GM19023 (cell line): ENCODE measurements at regions not wholly inside any gene's neighbourhood (a gene's known extent, or its start where the extent isn't known, plus 50 kb on each side); places are given as distances from the start of the nearest gene placed in this dataset.

Source experiments
- ATAC-seq: cut with Tn5 transposase; IDR thresholded peaks from one replicate; pipeline ENCODE4 v1.9.1; 2021; ENCODE audit warnings: mild to moderate bottlenecking, moderate library complexity; ENCODE audit not compliant: unreplicated experiment

DNA sequence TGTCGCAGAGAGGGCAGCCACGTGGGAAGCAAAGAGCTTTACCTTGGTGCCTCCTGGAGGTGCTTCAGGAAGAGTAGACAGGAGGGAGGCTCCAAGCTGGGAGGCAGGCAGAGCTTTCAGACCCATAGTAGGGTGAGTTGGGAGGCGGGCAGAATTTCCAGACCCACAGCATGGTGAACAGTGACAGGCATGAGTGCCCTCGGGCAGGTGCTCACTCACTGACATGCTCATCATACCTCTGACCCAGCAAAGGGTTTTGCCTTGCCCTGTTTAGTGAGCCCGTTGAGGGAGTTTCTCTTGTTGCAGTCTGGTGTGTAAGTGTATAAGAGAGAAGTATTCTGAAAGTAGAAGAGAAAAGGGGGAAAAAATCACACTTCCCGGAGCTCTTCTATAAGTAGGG lies 86.4 kb upstream of the NTM start:
- no peak for ATAC-seq

DNA sequence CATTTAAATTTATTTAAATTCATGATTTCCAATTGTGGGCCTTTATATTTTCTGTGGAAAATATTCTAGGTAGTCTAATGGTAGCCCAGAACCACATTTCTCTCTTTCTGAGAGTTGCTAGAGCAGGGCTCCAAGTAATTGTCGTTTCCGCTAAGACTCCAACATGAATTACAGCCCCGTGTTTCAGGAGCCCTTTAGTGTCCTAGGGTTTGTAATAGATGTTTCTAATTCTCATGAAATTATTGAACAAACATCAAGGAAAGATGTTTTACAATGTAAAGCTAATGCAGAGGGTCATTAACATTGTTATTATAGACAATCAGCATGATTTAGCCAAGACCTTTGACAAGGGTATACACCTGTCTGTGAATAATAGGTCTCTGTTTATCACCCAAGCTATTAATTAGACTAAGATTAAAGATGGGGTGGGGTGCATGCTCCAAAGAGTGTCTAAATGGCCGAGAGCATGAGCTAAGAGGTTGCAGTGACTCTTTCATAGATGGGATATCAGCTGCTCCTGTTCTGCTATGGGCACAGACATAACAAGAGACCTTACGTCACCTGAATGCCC lies 81.8 kb upstream of the NTM start:
- ATAC-seq = no peak

DNA sequence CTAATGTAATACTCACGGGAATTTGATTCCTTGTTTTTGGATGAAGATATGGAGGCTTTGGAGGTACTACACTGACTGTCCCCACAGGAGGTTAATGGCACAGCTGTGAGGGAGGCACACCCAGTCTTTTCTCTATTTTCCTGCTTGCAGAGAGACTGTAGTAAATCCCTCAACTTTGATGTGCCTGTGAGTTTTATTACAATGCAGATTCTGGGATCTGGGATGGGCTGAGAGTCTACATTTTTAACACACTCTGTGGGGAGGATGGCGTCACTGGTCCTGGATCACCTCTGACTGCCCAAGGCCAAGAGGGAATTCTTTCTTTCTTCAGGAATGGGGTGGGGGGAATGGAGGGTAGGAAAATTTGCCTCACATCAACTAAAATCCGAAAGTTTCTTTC lies 80.2 kb upstream of the NTM start:
- ATAC-seq = no peak

DNA sequence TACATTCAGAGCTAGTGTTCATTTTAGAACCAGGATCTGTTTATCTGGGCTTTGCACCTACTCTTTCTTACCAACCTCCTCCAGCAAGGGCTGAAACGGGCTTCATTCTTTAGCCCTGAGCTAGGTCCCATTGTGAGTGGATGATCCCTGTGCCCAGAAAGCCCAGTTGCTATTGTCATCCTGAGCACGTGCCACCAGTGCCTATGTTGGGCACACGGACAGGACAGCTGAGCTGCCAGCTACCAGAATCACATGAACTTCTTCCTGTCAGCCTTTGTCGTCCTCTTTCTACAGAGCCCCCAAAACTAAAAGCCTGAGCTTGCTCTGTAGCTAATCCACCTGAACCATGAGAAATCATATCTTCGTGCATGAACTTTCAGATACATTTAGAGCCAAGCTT lies 74.4 kb upstream of the NTM start:
- no peak for ATAC-seq

DNA sequence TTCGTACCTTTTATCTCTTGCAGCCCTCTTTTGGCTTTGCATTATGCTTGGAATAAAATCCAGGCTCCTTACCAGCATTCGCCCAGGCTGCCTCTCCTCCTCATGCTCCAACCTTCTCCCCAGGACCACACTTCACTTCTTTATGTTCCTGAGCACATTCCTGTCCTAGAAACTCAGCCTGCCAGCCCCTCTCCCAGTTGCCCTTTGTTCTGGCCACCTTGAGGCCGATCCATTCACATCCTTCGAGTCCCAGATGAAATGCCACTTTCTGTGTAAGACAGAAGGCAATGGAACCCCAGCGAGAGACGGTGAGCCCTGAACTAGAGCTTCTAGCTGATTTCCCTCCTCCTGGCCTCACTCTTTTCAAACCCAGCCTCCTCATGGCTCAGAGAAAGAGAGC lies 73.0 kb upstream of the NTM start:
- ATAC-seq = no peak

DNA sequence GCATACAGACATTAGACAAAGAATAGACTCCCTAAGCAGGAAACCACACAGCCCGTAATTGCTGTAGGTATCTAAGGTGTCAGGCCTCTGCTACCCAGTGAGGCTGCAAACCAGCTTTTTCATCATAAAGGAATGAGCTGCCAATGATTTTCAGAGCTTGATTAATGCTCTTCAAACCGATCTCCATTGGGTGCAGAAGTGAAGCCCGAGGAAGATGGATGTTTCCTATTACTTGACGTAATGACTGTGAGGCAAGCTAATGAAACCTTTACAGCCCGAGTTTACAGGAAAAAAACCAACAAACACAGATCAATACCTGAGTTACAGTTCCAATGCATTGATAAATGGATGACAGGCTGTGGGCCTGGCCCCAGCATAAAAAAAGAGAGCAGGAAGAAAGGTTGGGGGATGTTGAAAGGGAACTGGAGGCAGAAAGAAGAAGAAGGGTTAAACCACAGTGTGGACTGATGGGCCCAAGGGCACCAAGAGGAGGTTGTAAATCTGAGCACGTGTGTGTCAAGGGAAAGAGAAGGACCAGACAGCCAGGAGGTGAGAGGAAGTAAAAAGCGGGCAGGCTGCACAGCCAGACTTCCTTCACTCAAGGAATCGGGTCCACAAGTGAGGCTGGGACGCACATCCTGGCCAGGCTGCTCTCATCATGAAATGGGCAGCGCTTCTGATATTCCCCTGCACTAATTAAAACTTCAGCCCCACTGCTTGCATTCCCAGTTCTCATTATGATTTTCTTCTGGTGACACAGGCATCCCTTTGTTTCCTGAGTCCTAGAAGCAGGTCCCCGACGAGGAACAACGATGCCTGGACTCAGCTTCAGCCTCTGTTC lies 70.6 kb upstream of the NTM start:
- no peak for ATAC-seq

DNA sequence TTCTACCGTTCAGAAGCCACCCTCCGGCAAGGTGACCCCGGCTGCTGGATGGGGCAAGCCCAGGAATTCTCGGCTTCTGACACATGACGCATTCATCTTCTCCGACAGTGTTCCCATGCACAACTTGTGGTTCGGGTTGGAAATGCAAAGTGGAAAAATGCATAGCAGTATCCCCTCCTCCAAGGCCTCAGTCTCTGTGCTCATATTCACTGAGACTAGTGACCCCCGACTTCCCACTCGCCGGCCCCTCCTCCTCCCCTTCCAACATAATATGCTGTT lies 70.0 kb upstream of the NTM start:
- no peak for ATAC-seq

DNA sequence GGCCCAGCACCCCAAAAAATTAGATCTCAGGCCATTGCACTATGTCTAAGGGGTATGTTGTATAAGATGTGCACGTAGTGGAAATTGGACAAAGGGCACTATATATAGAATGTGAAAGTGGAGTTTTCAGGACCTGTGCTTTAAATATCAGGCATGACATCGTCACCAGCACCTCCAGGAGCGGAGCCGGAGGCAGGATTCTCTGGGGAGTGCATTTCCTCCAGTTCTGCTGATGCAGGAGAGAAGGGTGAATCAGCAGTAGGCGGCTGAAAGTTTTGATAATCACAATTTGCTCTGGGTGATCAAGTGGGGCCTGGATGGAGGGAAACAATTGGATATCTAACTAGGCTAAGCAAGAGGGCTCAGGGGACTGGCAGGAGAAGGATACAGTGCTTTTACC lies 69.1 kb upstream of the NTM start:
- no peak for ATAC-seq

DNA sequence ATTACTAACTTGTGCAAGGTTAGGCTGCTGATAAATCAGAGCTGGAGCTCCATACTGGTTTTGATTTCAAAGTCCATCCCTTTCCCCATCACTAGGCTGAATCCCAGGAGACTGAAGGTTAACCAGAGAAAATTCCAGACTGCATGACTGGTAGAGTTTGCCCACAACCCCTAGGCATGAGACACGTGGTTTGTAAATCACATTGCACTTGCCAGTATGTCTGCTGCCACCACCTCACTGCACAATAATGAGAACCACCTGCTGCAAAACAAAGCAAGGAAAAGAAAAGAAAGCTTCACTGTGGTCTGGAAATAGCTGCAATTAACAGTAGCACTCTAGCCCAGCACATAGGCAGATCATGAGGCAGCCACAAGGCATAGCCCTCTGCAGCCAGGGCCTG lies 67.6 kb upstream of the NTM start:
- no peak for ATAC-seq

DNA sequence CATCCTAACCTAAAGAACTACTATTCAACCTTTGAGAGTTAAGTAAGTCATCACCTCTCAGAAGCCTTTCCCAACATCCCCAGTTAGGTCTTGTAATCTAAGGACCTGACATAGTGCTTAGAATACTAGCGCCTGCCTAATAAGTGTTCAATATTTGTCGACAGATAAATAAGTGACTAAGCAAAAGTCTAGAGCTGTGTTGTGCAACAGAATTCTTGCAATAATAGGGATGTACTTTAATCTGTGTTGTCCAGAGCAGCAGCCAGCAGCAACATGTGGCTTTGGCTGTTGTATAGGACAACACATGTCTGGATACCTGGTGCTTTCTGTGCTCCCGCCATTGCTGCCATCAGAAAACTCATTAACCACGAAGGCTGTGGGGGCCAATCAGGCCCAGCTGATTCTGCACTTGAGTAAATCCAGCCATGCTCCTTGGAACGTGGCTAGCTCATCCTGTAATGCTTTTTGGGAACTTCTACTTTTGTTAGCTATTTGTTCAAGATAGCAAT lies 66.8 kb upstream of the NTM start:
- no peak for ATAC-seq

DNA sequence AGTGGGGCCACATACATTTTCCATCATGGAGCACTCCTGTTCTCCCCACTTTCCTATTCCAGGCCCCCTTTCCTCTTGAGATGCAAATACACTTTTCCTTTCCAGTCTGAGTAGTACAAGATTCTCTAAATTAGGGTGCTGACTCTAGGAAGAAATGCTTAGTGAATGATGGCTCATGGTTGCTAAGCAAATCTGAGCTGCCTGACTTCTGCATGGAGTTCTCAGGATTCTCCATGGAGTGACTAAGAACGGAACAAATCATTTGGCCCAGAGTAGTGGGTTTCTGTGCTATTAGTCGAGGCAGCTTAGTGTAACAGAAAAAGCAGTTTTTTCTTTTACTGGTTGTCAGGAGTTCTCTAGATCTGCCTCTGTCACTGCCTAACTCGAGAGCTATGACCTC lies 65.4 kb upstream of the NTM start:
- ATAC-seq = no peak

DNA sequence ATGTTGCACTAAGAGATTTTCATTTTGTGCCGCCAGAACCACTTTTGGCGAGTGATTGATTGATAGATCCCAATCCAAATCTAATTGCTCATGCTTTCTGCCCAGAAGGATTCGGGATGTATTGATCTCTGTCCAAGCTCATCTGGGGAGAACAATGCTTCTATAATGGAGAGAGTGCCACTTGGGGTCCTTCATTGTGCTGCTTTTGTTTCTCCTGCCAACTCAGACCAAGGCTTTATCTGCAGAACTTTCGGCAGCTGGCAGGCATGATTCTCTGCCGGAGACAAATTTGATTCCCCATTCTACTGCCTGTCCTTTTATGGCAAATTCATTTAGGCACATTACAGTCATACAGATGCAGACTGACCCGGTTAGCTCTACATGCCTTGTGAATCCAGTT lies 62.9 kb upstream of the NTM start:
- ATAC-seq = no peak

DNA sequence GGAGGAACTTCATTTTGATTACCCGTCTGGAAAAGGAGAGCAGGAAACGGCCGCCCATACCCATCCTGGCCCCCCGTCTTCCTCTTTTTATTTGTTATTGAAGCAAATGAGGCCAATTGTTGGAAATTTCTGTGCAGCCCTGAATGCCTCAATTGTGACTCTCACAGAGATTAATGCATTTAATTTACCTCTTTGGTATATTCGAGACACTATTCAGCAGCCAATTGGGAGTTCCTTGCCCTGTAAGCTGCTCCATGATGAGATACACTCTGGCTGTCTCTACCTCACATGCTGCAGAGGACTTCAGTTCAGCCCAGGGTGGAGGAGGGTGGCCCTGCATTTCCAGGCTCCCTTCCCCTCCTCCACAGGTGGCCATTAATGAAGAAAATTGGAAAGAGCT lies 60.6 kb upstream of the NTM start:
- ATAC-seq = no peak

DNA sequence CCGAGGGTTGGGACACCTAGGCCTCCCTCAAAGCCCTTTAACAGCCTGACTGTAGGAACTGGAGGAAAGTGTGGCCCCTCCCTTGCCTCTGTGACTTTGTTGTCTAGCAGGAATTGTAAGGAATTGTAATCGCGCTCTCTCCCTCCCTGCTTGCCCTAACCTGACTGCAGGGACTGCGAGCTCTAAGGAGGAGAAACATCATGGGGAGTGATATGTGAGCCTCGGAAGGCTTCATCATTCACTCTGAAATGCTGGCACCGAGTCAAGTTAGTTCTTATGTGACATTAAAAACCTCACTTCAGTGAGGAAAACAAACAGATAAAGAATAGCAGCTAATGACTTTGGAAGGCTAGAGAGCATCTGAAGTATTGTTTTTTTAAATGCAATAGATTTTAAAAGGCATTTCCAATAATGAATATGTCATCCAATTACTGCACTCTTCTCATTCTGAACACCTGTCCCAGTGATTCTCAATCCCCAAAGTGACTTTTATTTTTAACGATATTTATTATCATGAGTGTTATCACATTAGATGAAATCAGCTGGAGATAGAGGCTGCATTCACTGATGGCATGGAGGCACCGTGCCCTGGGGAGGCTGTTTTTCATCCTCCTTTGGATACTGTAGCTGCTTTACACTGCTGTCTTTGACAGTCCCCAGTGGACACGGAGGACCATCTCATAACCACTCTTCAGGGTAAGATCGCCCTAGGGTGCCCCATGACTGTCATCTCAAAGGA lies 58.5 kb upstream of the NTM start:
- no peak for ATAC-seq
